GM21786 (cell line): ENCODE measurements at regions not wholly inside any gene's neighbourhood (a gene's known extent, or its start where the extent isn't known, plus 50 kb on each side); places are given as distances from the start of the nearest gene placed in this dataset.
A peak's percentile ranks its signal among the peaks of the same experiment; 100 is the strongest.
"Not testable (repeated sequence)": the region's sequence is repeated elsewhere in the genome, so short reads cannot be mapped to it uniquely, and the experiment has no call there.

Experiments
- ATAC-seq: cut with Tn5 transposase; IDR thresholded peaks from one replicate; pipeline ENCODE4 v1.9.1; 2021; ENCODE audit not compliant: unreplicated experiment

DNA sequence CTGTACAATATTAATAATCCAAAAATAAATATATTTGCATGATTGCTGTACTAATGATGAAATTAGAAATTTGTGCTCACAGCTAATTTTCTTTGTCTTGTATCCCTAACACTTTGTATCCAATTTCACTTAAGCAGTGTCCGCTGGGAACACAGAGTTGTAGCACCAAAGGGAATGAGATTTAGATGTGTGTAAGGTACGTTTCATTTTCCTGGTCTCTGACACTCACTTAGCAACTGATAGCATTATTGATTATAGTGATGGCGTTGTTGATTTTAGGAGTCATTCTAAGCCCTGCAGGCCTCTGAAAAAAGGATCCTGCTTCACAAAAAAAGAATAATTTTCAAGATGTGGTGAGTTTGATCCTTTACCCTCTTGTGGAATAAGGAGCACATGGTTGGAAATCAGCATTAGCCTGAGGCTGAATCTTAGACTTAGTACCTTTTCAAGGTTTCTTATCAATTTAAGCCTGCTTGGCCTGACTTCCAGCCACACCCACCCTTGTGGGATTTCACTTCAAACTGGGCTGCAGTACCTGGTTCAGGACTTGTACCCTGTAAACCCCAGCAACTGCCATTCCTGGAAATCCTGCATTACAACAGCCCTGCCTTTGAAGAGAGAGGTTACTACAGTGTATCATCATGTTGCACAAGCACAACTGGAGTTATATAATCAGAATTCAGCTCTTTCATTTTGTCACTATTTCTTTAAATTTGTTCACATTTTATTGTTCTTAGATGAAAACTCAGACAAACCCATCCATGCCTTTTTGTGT lies 116.2 kb downstream of the RND3 start:
- no peak for ATAC-seq

GRCh38 chr2:150370561-150370960 lies 116.9 kb downstream of the RND3 start:
- ATAC-seq: no peak

GRCh38 chr2:150369862-150370261 lies 117.6 kb downstream of the RND3 start:
- ATAC-seq: no peak

- ATAC-seq: no peak
Measured at GRCh38 chr2:150358468-150358807, 129.0 kb downstream of the RND3 start.

DNA sequence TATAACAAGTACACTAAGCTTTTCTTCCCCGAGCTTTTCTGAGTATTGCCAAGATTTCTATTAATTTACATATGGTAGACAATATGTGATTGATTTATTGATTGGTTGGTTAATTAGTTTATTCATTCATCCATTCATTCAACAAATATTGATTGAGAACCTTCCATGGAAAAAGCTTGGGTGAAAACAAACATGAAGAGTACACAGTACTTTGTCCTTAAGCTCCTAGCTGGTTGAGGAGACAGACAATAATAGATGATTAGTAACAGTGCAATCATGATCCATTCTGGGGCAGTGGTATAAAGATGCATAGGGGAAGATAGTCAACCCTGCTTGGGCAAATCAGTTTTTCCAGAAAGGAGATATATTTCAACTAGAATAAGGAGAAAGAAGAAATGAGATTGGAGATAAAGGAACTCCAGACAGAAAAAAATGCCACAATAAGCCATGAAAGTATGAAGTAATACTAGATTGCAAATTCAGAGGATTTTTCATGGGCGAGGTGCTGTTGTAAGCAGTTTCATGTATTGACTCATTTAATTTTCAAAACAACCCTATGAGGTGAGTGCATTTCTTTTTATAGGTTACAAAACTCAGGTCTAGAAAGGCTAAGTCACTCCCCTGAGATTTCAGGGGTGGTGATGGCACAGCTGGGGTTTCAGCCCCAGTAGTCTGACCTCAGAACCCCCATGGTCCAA lies 129.5 kb downstream of the RND3 start:
- peak; percentile 83 for ATAC-seq

DNA sequence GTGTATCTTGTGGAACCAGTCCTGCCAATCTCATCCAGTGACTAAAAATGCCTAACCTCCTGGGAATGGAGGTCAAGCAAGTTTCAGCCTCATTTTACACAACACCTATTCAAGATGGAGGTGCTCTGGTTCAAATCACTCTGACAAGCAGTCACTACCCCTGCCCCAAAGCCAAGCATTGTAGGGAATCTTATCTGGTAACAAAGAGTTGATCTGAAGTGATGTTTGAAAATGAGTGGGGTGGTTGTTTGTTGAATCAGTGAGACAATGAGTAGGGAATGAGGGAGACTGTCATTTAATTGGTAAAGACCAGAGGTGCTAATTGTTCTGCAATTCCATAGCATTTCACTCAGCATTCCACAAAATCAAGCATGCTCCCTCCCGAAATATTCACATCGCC lies 132.0 kb downstream of the RND3 start:
- no peak for ATAC-seq

- ATAC-seq: no peak
Measured at GRCh38 chr2:150353376-150353775, 134.1 kb downstream of the RND3 start.

GRCh38 chr2:150351922-150352321 lies 135.5 kb downstream of the RND3 start:
- ATAC-seq: no peak

GRCh38 chr2:150350500-150350899 lies 137.0 kb downstream of the RND3 start:
- ATAC-seq: no peak

DNA sequence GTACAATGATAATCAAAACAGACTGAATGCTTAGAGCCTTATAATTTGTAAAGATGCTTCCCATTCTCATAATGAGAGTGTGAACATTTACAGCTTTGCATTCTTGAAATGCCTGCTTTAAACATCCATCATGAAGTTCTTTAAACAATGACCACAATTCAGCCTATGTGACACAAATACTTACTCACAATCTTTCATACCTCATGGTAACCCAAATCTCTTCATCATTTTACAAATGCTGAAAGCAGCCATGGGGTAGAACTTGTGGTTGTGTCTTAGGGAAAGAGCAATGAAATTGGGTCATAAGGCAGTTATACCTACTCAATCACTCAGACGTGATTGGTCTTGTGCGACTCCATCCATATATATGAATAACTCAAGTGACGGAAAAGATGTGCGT lies 140.7 kb downstream of the RND3 start:
- ATAC-seq: no peak

GRCh38 chr2:150341982-150342680 lies 145.3 kb downstream of the RND3 start:
- ATAC-seq: no peak

- ATAC-seq: no peak
Measured at GRCh38 chr2:150339951-150340350, 147.5 kb downstream of the RND3 start.

- ATAC-seq: no peak
Measured at GRCh38 chr2:150339282-150339681, 148.2 kb downstream of the RND3 start.

DNA sequence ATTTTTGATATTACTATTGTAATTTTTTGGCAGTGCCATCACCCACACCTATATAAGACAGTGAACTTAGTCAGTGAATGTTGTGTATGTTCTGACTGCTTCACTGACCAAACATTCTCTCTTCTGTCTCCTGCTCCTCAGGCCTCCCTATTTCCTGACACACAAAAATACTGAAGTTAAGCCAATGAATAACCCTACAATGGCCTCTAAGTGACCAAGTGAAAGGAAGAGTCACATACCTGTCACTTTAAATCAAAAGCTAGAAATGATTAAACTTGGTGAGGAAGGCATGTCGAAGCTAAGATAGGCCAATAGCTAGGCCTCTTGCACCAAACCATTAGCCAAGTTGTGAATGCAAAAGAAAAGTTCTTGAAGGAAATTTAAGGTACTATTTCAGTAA lies 151.9 kb downstream of the RND3 start:
- no peak for ATAC-seq

- ATAC-seq: no peak
Measured at GRCh38 chr2:150332383-150332782, 155.1 kb downstream of the RND3 start.

GRCh38 chr2:150327564-150328489 lies 159.6 kb downstream of the RND3 start:
- ATAC-seq: no peak

DNA sequence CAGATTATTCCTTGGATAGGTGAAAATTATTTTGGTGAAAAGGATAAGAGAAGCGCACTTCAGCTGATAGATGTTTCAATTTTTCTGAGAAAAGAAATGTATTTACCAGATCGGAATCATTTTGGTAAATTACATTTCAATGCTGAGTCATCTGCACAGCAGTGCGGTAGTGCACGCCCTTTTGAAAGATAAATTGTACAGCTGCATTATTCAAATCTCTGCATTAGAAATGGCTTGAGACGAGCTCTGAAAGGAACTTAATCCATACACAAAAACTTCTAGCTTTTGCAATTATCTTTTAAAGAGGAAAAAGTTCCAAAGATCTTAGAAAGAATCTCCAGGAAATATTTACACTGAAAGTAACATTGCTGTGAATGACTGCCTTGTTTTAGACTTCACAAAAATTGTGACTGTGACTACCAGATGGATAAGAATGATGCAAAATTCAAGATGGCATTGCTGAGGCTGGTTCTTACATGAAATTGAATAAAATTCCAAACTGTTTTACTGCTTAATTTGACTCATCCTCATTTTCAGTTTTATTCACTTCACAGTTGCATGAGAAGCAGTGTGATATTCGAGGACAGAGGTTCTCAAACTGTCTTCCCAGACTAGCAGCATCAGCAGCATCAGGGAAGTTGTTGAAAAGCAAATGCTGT lies 161.7 kb downstream of the RND3 start:
- no peak for ATAC-seq

DNA sequence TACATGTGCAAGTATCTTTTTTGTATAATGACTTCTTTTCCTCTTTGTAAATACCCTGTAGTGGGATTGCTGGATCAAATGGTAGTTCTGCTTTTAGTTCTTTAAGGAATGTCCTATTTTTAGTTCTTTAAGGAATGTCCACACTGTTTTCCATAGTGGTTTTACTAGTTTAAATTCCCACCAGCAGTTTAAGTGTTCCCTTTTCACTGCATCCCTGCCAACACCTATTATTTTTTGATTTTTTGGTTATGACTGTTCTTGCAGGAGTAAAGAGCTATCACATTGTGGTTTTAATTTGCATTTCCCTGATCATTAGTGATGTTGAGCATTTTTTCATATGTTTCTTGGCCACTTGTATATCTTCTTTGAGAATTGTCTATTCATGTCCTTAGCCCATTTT lies 164.4 kb downstream of the RND3 start:
- ATAC-seq: not testable (repeated sequence)

GRCh38 chr2:150320608-150321007 lies 166.9 kb downstream of the RND3 start:
- no peak for ATAC-seq
